GM19467 (cell line): ENCODE measurements at regions not wholly inside any gene's neighbourhood (a gene's known extent, or its start where the extent isn't known, plus 50 kb on each side); places are given as distances from the start of the nearest gene placed in this dataset.

Experiments used
- ATAC-seq: cut with Tn5 transposase; IDR thresholded peaks from one replicate; pipeline ENCODE4 v1.9.1; 2021; ENCODE audit warnings: mild to moderate bottlenecking, moderate library complexity; ENCODE audit not compliant: unreplicated experiment

DNA sequence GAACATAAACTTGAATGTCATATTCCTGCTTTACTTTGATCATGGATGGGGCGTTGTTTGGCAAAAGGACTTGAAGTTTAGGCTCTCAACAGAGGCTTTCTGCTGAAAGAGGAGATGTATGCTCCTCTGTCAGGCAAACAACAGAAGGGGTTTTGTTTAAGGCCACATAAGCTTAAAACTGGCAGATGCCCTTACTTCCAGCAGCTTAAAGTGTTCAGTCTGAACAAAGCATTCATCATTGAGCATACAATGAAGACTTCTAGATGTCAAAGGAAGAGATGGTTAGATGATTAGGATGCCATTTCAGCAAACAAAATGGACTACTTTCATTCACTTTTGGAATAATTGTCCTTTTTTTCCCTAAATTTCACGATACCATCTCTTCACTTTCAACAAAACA lies 484.5 kb downstream of the SLITRK6 start:
- no peak for ATAC-seq

DNA sequence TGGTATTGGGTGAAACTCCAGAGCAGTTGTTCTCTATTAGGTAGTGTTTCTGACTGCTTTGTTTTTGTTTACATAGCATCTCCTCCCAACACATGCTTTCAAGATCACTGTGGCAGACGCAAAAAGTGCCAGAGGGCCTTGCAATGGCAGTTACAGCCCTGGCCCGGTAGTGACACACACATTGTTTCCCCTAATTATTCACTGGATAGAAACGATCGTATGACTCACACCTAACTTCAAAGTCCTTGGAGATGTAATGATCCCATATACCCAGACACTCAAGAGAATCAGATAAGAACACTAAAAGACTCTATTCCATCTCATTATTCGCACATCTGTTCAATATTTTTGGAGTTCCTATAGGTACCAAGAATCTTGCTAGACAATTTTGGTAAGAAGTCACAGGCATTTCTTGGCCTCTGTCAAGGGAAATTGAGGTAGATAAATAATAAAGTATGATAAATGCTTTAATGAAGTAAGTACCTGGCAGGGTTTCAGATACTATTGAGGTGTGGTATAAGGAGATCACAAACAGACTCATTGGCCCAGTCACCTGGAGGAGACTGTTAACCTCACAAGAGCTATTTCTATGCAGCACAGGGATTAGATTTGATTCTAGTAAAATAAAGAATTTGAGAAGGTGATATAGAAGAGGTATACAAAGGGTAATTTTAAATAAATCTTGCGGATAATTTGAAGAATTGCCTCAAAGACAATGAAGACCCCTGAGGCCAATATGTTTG lies 485.3 kb downstream of the SLITRK6 start:
- no peak for ATAC-seq

DNA sequence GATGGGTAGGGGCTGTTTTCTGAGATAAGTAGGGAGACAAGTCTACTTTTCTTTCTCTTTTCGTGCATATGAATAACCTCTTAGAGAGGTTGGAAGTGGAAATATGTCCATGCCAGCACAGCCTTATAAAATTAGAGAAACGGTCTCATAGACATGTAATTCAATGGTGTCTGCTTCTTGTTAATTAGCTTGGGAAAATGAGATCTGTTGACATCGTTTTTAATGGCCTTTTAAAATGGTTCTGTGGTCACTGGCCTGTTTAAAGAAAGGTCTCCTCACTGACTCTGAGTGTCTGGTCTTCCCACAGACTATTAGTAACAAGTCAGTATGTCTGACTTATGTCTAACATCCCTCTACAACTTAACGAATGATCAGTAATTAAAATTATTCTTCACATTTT lies 487.1 kb downstream of the SLITRK6 start:
- no peak for ATAC-seq

DNA sequence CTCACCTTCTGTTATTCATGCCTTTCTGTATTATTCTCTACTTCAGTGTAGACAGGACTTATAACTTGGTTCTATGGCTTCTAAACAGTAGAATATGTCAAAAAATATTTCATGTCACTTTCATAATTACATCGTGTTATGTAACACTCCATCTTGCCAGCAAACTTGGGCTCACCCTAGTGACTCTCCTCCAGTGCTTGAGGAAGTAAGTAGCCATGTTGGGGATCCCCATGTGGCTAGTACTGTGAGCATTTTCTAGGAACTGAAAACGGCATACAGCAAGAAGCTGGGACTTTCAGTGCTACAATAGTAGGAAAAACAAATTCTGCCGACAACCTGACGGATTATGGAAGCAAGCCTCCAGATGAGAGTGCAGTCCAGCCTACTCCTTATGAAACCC lies 495.6 kb downstream of the SLITRK6 start:
- ATAC-seq: no peak

DNA sequence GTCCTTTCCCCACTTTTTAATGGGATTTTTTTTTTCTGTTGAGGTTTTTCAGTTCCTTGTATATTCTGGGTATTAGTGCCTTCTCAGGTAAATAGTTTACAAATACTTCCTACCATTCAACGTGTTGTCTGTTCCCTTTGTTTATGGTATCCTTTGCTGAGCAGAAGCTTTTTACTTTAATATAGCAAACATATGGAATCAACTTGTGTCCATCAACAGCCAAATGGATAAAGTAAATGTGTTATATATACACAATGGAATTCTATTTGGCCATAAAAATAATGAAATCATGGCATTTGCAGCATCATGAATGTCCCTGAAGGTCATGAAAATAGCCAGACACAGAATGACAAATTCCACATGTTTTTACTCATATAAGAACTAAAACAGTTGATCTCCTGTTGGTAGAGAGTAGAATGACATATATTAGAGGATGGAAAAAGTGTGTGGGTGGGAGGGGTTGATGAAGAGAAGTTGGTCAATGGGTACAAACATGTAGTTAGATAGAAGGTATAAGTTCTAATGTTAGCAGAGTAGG lies 500.8 kb downstream of the SLITRK6 start:
- ATAC-seq: no peak

DNA sequence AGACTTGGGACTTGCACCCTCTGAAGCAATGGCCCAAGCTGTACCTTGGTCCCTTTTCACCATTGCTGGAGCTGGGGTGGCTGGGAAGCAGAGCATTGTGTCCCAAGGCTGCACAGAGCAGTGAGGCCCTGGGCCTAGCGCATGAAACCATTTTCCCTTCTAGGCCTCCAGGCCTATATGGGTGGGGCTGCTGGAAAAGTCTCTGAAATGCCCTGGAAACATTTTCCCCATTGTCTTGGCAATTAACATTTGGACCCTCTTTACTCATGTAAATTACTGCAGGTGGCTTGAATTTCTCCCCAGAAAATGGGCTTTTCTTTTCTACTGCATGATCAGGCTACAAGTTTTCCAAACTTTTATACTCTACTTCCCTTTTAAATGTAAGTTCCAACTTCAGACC lies 510.5 kb downstream of the SLITRK6 start:
- no peak for ATAC-seq

DNA sequence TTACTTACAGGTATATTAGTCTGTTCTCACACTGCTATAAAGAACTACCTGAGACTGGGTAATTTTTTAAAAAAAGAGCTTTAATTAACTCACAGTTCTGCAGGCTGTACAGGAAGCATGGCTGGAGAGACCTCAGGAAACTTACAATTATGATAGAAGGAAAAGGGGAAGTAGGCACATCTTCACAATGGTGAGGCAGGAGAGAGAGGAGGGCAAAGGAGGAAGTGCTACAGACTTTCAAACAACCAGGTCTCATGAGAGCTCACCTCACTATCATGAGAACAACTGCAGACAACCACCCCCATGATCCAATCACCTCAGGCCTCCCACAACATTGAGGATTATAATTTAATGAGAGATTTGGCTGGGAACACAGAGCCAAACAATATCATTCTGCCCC lies 511.7 kb downstream of the SLITRK6 start:
- ATAC-seq: no peak

DNA sequence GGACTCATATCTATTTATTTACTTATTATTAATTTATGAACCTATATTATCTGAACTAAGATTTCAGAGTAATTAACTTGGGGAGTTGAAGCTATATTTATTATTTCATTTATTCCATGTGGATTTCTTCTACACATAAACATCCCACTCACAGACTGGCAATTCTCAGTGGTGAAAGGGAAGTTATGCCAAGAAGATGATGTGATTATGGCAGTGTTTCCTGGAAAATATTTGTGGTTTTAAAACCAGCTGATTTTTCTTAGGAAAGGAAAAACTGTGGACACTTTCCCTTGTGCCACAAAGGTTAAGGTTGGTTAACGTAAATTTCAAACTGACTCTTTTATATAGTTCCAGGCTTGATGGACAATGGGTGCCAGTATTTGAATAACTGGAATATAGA lies 513.1 kb downstream of the SLITRK6 start:
- ATAC-seq: no peak

DNA sequence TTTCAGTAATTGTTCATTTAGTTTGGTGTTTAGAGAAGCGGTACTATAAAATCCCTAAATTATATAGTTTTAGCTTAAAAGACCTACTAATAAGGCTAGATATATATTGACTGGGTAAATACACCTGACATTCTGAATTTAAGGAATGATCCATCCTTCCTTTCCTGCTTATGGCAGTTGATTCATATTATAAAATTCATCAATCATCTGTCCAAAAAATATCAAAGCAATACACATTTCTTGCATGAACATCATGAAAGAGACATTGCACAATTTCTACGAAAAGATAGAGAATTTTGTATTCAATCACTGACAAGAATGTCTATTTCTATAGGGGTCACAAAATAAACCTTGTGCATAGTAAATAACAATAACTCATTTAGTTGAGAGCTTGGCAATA lies 514.9 kb downstream of the SLITRK6 start:
- ATAC-seq: no peak

DNA sequence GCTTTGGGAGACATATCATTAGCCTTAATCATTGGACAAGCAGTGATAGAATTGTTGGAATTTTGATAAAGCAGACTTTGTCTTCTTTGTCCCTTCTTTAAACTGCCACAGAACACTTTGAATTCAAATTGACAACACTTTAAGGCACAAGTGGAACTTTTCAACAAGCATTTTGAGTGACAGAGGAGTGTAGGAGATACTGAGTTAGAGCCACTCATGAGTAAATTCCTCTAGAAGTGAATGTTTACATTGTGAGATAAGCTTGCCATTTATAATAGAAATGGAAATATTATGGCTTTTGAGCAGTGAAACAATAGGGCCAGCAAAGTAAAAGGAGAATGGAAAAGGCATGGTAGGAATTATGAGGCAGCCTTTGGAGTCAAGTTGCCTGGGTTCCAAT lies 515.8 kb downstream of the SLITRK6 start:
- ATAC-seq: no peak

DNA sequence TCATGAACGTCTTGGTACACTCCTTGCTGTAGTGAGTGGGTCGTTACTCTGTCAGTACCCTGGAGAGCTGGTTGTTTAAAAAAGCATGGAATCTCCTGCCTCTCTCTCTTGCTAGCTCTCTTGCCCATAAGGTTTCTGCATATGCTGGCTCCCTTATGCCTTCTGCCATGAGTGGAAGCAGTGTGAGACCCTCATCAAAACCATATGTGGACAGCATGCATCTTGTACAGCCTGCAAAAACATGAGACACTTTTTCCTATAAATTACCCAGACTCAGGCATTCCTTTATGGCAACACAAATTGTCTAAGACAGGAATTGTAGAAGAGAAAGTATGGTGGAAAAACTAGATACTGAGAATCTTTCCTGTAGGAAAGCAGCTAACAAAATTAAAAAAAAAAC lies 516.3 kb downstream of the SLITRK6 start:
- no peak for ATAC-seq

DNA sequence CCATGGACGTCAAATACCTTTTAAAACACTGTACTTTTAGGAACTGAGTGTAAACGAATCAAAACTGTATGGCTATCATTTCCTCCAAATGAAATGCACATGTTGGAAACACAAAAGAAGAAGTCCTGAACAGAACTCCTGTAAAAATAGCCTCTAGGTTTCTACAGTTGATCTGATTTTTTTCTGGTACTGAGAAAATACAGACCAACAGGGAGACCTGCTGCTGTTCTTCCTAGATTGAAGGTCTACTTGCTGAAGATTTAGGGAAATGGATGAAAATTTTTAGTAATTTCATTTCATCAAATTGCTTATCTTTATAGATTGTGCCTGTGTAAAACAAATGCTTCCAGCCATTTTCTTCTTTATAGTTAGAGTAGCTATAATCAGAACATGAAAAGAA lies 520.4 kb downstream of the SLITRK6 start:
- ATAC-seq: no peak

DNA sequence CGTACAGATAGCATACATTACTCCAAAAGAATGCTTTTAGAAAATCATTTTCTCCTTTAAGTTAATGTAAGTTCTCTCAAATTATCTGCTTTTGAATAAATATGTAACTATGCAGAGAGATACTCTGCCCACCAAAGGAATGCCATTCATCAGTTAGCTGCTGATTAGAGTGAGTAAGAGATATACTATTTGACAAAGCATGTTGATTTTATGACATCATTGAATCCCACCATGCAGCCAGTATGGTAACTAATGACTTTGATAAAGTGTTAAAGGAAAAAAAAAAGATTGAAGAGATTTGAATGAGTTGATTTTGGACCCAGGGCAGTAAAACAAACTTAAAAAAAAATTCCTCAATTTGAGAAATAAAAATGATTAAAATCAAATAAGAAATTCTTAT lies 521.5 kb downstream of the SLITRK6 start:
- ATAC-seq: no peak

DNA sequence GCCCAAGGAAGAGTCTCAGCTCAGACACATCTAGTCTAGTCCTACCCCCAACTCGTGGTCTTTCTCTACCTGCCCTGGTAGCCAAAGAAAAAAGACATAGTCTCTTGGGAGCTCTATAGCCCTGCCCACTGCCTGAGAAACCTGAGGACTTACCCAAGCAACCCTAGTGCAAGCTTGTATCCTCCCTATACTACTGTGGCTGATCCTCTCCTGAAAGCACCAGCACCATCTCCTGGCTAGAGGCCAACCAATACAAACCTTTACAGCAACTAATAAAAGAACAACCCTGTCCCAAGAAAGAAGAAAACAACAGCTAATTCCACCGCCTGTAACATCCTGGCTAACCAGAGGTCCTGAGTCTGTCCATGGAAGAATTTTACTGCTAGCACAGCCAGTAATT lies 532.4 kb downstream of the SLITRK6 start:
- ATAC-seq: no peak

DNA sequence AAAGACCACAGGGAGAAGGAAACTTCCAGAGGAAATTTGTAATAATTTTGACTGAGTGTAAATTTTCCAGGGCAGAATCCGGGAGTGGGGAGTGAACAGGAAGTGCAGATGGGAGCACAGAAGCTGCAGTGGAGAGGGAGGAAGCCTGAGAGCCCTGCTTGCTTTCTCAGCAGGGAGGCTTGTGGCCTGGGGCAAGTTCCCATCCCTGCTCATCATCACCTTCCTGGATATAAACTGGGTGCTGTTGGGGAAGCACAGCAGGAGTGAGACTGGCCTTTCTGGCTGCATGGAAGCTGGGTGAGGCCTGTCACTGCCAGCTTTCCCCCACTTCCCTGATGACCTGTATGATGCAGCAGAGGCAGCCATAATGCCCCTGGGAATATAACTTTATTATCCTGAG lies 532.9 kb downstream of the SLITRK6 start:
- ATAC-seq: no peak

DNA sequence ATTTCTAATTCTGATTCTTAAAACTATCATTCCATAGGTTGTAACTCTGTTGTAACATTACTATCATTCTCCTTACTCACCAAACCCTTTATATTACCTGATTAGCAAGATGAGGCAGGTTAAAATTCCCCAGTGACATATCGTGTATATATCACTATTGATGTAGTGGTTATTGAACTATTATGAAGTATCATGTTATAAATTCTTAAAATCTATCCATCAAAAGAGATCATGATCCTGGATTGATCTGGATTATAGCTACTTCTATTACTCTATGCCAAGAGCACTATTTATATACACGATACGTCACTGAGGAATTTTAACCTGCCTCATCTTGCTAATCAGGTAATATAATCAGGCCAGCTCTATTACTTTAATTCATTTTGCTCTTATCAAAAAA lies 533.9 kb downstream of the SLITRK6 start:
- no peak for ATAC-seq

DNA sequence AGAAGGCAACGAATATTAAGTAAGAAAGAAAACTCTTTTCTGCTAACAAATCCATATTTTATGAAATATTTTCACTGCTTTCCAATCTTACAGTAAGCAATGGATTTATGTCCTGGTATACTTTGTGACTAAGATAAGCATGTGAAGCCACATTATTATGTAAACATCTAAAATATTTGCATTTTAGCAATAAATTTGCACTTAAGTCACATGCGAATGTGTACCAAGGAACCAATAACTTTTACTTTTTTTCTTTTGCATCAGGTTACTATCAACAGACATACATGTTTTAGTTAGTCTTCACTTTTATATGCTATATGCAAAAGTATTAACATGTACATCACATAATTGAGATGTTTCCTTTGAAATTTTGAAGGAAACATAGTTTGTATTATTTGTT lies 536.7 kb downstream of the SLITRK6 start:
- no peak for ATAC-seq

DNA sequence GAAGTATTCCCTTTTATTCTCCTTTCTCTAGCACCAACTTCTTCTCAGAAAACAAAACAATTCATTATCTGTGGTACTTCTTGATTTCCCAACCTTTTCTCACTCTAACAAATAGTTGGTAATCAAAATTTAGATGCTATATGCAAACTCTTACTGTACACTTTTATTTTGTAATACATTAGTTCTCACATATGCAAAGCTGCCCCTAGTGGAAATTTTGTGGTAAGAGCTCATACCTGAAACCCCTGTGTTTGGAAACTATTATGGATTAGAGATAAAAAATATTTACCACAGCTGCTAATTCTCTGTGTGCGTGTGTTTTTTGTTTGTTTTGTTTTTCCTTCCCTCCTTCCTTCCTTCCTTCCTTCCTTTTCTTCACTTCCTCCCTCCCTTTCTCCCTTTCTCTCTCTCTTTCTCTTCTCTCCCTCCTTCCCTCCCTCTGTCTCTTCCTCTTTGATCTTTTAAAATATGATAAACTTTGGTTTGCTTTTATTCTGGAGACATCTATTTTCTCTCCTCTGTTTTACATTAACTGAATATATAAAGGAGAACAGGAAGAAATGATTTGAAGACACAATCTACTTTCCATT lies 537.4 kb downstream of the SLITRK6 start:
- ATAC-seq: no peak

DNA sequence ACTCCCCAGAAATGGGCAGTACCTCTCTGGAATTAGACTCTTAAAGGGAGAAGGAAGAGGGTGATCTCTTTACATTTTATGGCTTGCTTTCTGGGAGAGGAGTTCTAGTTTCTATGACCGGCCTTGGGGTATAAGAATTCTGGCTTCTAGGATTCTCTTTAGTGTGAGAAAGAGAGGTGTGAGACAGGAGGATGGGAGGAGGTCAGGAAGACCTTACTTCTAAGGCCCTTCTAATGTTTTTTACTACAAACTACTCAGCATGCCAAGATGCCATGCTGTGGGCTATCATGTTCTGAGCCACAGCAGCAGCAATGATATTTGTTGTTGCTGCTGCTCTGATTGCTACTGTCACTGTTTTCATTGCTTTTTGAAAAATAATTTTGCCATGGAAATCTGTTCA lies 538.3 kb downstream of the SLITRK6 start:
- ATAC-seq: no peak

DNA sequence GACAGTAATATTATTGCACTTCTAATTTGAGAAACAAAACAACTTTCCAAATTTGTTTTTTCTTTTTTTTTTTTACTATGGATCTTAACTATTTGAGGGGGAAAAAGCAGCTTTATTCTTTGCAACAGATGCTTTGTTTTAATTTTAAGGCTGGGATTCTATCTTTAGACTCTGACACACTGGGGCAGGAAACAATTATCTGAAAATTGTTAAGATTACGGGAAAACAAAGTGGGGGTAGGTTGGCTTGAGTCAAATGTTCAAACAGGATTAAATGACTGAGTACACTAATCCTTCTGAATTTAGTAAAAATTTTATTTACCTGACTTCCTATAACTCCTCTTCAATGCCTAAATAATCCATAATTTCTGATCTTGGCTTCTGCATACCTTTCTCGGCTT lies 543.2 kb downstream of the SLITRK6 start:
- no peak for ATAC-seq

DNA sequence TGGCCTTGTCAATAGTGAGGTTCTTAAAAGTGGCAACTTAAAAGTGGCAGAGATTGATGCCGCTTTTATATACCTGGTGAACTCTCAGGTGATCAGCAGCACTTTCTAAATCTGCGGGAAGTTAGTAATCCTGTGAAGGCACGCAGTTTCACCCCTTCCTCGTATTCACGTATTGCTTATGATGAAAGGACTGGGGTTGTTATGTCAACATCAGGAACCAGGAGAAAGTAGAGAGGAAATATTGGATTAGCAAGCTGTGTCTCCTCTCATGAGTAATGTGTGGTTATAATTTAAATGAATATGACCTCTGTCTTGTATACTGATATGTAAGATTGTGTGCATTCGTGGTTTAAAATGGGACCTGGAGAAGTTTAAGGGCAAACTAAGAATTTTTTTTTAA lies 544.6 kb downstream of the SLITRK6 start:
- ATAC-seq: no peak

DNA sequence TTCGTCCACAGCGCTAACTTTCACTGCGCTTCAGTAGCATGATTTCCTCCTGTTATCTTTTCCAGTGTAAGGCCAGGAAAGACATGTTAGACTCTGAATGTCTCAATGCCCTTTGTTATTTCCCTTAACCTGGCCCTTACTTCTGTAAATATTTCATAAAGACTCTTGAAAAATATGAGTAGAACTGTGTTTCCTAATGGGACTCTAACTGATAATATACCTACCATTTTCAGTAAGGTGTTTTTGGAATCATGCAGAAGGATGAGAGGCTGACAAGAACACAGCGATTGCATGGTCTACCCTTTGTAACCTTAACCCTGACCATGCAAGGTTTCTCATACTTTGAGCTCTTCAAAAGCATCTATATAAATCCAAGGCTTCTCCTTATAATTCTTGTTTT lies 550.1 kb downstream of the SLITRK6 start:
- no peak for ATAC-seq

DNA sequence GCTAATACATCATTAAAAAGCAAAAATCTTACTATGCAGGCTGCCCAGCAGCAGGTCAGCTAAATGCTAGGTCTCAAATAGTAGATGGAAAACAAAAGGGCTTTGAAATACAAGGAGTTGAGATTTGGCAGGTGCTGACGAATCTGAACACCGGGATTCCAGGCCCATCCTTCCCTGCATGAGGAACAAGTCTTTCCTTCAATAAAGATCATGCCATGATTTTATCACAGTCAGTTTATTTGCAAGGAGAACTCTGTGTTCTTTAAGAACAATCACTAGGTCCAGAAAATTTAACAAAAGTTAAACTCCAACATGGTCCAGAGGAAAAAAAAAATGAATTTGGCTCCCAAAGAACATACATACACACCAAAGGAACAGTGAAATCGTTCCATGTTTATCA lies 551.4 kb downstream of the SLITRK6 start:
- ATAC-seq: no peak
